C1 segment of cervical spinal cord (tissue), 14 donors: ENCODE measurements at regions not wholly inside any gene's neighbourhood (a gene's known extent, or its start where the extent isn't known, plus 50 kb on each side); places are given as distances from the start of the nearest gene placed in this dataset.
"Not testable (repeated sequence)": the region's sequence is repeated elsewhere in the genome, so short reads cannot be mapped to it uniquely, and the experiment has no call there.

Experiments used
- DNase-seq, 14 donors: peaks; one replicate each; lab custom pipeline; 2025; lab: John Stamatoyannopoulos, UW

DNA sequence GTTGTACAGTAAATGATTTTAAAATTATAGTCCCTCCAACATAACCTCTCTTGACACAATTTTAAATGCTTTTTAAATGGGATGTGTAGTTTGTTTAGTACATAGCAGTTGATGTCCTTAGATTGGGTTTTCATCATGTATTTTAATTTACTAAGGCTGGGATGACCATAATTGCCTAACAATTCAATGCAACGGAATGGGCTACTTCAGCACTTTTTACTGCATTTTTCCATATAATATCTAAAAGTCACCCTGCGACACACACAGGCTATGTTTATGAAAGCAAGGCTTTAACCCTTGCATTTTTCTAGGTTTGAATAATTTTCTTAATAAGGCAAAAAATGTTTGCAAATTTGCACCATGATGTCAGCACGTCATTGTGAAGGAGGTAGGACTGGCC lies 321.0 kb downstream of the DLEU7 start:
- DNase-seq = no peak

DNA sequence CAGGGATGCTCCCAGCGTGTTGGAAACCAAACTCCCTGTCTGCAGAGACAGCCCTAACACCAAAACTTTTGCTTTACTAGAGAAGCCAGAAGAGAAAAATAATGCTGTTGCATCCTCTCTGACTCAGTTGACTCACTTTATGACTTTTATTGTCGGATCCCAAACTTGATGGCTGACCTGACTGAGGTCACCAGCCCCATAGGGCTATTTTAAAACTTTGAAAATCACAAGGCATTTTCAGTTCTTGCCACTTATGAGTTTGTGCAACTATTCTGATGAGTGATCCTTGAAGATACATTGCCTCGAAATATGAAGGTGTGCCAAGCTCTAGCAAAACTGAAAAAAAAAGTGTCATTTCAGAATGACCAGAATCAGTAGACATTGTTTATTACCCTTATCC lies 320.2 kb downstream of the DLEU7 start:
- no peak for DNase-seq

DNA sequence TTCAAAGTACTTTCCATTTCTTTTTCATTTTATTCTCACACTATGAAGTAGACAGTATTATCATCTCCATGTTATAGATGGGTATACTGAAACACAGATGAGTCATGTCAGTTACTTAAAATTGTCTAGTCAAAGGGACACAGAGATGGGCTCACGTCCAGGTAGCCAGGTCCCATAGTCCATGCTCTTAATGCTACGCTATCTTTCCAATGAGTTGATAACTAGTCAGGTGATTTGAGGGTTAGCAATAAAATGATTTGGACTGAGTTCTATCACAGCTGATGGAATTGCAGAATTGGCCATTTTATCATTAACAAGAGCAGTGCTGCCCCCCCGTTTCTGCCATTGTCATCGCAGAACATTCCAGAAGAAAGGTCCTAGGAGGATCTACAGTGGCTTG lies 318.9 kb downstream of the DLEU7 start:
- no peak for DNase-seq

DNA sequence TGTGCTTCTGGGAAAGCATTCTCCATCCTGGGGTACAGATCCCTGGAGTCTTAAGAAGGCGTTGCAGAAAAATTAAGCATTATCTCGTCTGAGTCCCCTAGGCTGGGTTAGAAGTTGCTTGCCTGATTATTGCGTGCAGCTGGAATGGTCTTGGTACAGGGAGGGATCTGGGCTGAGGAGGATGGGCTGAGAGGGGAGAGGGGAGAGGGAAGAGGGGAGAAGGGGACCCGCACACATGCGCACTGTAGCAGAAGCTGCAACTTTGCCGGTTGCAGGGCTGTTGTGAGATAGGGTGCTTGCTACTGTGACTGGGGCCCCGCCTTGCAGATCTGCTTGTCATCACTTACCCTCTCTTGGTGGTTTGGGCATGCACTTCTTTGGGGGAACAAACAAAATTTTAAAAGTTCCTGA lies 316.8 kb downstream of the DLEU7 start:
- DNase-seq = no peak

DNA sequence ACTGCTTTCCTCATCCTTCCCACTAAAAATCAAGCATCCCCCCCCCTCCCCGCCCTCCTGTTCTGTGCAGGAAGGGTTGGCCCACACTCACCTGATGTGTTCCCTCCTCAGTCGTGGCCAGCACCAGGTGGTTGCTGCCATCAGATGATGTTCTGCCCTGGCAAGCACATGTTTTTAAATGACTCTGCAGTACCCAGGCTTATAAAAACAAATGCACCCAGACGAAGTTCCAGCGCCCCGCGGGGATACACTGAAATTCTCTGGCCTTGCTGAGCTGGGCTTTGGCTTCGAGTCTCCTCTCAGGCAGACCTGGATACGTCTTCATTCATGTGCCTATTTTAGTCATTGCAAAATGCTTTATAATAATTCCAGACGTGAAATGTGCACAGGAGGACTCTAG lies 316.3 kb downstream of the DLEU7 start:
- peak in 2 of 14 donors; percentile 12 to 13 for DNase-seq

DNA sequence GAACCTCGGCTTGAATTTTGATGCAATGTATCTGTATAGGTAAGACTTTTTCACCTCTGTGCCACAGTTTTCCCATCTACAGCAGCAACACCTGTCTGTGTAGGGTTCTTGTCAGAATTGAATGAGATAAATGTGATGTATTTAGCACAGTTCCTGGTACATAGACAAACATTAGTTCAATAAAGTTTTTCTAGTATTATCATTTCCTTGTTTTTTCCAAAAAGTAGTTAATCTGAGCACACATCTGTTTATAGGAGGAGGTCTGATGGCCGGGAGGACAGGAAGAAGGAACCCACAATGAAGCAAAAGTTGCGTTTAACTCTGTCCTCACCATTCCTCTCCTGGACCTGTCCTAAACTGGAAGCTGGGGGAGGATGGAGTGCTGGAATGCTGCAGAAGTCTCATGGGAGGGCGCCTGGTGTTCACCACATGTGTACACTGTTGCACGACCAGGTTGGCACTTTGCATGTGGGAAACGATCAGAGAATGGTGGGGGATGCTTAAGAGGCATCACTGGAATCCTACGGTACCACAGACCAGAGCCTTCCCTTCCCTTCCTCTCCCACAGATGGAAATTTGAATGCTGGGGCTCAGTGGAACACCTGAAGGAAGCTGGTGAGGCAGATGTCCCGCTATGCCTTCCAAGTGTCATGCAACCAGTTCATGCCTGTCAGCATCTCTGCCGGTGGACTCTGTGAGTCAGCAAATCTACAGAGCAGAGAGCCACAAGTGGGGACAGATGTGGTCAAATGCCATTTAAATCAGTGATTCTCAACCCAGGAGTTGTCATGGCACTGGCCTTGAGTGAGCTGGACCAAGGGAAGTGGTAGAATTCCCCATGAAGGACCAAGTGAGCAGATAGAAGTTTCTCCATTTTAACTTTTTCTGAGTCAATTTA lies 315.6 kb downstream of the DLEU7 start:
- no peak for DNase-seq

DNA sequence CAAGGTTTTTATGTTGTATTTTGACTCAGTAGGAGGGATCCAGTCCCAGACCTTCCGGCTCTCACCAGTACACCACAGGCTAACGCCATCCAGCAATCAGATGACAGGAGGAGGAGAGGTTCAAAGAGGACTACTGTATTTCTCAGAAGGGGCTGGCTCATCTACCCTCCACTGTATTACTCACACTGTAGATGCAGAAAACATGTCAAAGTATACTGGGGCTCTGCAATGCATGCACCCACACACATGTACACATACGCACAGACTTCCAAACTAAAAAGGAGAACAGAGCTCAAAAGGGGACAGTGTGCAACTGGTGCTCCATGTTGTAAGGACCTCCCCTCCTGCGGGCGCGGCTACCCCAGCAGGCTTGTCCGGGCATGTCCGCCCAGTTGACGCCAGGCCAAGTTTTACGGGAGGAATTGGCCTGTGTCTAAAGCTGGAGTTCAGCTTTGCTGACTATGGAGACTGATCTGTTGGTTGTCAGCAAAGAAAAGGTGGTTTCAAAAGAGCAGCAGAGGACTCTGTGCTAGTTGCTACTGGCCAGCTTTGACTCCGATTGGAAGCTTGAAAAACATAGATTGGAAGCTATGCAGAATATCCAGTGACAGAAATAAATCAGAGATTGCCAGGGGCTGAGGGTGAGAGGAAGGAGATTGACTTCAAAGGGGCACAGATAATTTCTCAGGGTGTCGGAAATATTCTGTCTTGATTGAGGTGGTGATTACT lies 314.2 kb downstream of the DLEU7 start:
- peak in 10 of 14 donors; percentile 39 to 75 (median 62) for DNase-seq

DNA sequence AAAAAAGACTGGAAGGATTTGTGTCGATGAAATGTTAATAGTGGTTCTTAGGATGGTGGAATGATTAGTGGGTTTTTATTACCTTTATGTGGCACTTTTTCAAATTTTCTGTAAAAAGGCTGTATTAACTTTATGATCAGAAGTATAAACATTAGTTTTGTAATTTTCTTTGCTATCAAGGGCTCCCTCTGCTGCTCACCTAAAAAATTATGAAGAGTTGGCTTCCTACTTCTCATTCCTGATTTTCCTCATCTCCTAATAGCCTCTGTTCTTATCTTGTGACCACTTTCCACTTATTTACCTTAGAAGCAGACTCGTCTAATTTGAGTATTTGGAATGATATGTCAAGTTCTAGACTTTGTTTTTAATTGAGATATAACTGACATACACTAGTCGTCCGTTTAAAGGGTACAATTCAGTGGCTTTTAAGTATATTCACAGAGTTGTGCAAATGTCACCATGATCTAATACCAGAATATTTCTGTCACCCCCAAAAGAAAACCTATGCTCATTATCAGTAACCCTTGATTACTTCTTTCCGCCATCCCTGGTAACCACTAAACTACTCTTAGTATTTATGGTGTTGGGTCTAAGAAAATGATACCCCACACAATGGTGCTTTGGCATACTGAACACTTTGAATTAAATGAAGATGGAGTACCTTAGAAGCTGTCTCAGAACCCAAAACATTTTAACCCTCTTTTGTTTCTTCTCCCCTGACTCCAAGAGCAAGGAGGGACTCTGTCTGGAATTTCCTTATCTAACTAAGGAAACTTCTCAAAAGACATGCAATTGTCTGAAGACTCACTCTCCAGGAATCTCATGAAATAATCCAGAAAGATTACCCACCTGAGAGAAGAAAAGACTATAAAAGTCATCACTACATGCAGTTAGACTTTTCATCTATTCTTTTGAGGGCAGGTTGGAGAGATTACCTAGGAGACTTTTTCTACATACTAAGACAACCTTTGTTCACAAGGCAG lies 311.3 kb downstream of the DLEU7 start:
- DNase-seq = no peak

DNA sequence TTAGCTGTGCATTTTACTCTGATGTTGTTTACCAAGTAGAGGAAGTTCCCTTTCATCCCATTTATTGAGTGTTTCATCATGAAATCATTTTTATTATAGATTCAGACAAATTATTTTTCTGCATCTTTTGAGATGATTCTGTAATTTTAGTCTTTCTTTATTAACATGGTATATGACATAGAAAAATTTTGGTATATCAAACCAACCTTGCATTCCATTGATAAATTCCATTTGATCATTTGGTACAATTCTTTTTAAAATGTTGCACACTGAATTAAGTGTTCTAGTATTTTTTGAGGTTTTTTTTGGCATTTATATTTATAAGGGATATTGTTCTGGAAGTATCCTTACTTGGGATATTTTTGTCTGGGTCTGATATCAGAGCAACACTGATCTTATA lies 308.4 kb downstream of the DLEU7 start:
- no peak for DNase-seq

DNA sequence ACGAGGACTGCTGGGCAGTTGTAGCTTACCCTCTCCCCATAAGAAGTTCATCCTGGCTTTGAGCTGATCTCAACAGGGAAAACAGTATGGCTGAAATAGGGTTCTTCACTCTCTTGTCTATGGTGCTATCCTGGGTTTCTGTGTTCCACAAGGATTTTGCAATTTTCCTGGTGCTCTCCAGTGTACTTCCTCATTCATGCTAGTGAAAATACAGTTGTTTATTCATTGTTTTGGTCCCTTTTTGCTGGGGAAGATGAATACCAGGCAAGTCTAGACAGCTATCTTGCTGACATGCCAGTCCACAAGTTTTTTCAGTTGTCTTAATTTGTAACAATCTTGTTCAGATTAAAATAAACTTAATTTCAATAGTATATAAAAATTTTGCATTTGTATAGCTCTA lies 306.5 kb downstream of the DLEU7 start:
- DNase-seq = no peak

DNA sequence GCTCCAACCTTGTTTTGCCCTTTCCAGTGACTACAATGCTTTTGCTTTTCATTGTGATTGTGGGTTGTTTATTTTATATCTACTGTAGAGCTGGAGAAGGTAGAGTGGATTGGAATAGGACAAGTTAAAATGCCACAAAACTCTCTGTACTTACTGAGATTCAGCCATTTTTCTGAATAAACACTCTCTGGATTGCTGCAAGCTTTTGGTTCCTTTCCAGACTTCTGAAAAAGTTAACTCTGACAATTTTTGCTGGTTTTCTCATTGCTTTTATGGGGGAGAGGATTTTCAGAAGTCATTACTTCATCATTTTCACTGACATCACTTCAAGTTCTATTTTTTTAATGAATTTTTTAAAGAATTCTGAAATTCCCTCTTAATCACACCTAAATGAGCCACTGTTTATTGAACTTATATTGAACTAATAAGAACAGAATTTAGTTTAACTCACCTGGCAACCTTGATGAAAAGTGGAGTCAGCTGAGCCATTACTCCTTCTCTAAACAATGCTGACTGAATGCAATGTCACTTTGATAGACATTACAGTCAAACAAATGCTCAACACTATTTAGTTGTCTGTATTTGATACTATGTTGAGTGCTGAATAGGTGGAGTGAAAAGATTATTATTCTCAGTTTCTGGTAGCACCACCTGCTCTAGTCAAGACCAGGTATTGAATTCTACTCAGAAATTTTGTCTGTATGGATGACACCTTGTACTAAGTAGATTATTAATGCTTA lies 303.5 kb downstream of the DLEU7 start:
- DNase-seq = no peak

DNA sequence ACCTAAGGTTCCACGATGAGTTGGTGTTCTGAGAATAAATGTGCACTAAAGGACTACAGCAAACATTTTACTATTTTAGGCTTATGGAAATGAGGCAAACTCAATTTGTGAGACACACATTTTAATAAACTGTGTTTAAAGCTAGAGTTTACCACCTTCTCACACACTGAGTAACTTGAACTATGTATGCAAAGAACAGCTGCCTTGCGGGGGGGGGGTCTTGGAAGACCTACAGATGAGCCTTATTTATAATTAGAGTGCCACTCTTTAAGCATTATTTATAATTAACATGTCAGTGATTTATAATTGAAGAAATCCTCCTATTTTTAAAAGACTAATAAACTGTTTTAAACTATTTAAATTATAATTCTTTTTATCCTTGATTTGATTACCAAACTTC lies 300.4 kb downstream of the DLEU7 start:
- no peak for DNase-seq

DNA sequence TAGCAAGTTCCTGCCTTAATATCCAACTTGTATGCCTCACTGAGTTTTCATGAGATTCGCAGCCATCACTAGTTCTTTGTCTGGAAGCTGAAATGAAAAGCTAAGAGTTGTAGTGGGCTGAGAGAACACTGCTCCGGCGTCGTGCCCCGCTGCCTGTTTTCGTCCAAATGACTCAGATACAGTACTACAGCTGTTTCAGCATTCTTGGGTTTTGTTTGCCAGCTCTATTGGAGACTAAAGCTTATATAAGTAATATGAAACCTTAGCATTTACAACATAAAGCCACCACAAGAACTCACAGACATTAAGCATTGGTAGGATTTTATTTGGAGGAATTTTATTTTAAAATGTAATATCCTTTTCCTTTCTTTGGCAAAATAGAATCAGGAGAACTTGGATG lies 299.7 kb downstream of the DLEU7 start:
- peak in 1 of 14 donors; percentile 8 for DNase-seq

DNA sequence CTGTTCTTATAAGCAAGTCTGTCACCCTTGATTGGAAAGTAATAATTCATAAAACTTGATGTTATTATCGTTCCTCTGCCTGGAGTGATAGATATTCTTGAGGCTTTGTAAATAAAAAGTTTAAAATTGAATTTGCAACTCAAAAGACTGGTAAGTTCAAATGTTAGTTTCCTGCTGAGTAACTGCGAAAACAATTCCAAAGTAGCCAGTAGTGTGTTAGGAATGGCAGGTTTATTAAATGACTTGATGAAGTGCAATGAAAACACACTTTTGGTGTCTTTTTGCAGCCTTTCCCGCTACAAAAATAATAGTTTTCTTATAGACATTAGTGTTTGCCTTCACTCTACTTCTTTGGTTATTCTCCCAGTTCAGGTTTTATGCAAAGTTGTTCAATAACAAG lies 299.3 kb downstream of the DLEU7 start:
- no peak for DNase-seq

DNA sequence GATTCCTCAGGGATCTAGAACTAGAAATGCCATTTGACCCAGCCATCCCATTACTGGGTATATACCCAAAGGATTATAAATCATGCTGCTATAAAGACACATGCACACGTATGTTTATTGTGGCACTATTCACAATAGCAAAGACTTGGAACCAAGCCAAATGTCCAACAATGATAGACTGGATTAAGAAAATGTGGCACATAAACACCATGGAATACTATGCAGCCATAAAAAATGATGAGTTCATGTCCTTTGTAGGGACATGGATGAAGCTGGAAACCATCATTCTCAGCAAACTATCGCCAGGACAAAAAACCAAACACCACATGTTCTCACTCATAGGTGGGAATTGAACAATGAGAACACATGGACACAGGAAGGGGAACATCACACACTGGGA lies 296.3 kb downstream of the DLEU7 start:
- not testable (repeated sequence) for DNase-seq

DNA sequence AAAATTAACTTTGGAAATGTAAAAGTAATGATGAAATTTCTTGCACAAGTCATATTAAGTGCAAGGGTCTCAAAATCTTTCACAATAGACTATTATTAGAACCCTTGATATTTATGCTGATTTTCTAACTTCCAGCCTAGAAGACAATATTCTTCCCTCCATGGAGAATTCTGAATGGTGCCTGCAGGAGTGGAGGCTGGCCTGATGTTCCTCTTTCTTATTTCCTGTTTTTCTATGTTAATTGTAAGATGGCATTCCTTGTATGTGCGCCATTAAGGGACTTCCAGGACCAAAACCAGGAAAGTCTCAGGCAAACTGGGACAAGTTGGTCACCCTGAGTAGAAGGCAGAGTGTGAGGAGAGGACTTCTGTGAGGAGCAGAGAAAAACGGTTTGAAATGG lies 294.9 kb downstream of the DLEU7 start:
- no peak for DNase-seq

DNA sequence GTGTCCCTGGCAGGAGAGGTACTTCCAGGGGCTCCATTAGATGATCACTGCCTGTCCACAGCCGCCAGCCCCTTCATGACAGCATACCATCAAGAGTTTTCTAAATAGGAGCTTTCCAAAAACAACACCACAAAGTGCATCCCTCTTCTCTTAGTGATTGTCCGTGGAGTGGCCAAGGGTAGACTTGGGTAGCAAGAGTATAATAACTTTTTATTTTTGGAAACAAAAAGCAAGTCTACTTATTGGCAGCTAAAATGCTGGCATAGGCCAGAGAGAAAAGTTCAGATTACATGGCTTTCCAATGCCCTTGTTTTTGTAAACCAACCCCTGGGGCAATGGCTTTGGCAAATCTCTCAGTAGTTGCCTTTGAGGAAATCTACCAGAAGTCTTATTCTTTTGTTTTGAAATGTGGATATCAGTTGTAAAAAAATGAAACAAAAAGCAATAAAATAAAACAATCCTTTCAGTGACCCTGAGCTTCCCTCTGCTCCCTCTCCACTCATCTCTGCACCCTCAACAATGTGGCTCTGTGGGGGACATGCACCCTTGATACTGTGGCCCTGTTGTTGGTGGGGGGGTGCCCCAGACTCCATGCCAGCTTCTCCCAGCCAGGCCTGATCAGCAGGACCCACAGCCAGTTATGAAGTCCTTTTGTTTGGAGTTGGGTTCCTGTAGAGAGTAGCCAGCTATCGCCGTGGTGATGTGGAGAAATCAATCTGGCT lies 294.1 kb downstream of the DLEU7 start:
- no peak for DNase-seq

DNA sequence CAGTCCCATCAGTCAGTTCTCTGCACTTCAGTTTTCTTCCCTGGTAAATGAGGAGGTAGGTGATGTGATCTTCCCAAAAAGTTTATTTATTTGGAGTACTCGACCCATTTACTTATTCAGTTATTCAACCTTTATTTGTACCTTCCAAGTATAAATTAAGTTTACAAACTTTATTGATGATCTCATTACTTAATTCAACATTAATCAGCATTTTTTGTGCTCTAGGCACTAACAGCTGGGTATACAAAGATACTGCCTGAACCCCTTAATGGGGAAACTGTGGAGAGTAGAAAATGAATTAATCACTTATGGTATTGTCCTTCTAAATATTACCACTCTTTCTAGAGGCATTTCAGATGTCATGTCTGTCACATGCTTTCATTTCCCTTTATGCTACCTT lies 293.3 kb downstream of the DLEU7 start:
- DNase-seq = no peak

DNA sequence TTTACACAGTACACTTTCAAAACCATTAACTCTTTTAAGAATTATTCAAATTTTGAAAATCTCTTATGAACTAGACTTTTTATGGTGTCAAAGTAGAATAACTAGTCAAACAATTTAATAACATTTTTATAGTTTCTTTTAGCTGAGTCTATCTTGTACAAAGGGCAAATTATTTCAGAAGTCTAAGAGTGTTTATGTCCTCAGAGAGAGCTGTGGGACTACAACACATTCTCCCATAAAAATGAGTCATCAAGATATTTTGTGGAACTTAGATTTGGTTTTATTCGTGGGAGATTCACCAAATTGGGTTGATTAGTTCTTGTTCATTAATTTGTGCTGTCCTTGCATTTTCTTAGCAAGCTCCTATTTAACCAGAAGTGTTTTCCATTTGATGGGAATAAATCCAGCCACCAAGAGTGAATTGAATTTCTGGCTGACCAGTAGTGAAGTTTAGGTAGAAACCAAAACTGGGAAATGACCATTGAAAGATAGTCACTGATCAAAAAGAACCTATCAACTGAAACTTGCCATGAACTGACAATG lies 291.0 kb downstream of the DLEU7 start:
- DNase-seq = no peak

DNA sequence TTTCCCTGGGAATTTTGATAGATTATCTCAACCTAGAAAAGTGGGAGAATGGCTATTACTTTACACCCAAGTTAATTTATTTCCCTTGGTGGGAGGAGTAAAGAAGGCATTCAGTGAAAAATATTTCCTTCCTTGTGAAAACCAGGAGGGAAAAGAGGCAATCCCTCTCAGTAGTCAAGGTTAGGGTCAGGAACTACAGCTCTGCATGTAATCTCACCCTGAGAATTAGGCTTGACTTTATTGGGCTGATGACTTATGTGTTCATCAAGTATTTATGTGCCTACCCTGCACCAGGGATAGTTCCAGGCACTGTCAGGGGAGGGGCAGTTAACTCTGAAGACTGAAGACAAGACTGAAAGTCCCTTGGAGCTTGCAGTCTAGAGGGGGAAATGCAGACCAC lies 281.8 kb downstream of the DLEU7 start:
- no peak for DNase-seq
